Heart left ventricle (tissue), 13 donors: ENCODE measurements at regions not wholly inside any gene's neighbourhood (a gene's known extent, or its start where the extent isn't known, plus 50 kb on each side); places are given as distances from the start of the nearest gene placed in this dataset.

Experiments
- CTCF ChIP-seq, 12 donors: fragments of 200-600 bp; sonication (generic) in 4 of 12; IDR thresholded peaks; one replicate each; pipeline versions ENCODE4 v1.5.0 to v1.8.0; 2018 to 2022; ENCODE audit warnings: antibody characterized with exemption in 12 of 12, mild to moderate bottlenecking in 5 of 12
- POLR2A ChIP-seq, 2 donors: fragments of 450-650 bp; IDR thresholded peaks; one replicate each; pipeline ENCODE4 v1.6.1; 2017; ENCODE audit warnings: antibody characterized with exemption in 2 of 2, mild to moderate bottlenecking in 2 of 2, moderate library complexity in 2 of 2
- donor health status: ischemic (EF 13 %, LVEDD 7.1; RV severe dilation, severe dysfunction).
- donor health status: DM: no; HTN: yes; CAD: no.
- donor health status: DM: no; HTN: no; CAD: no.
- donor health status: ischemic (EF 25% LVEDD 6.9; RV normal size, moderate dysfunction).
- donor health status: ischemic (EF 25% LVEDD 5.7; RV mildly dilated, moderate dysfunction).
- donor health status: ischemic (EF 35%, LVEDD 5.7; RV mildly dilated, moderate dysfunction).
- donor health status: nonischemic (EF 11% LVEDD 7.7; RV severe dilation, severe dysfunction).
- donor health status: DM: yes; HTN: yes; CAD: no.
- donor health status: PGD.
- donor health status: ischemic (EF 29% LVEDD 5.4; RV normal size, mild dysfunction).
- donor health status: nonischemic (EF 23%, LVEDD 6.1; RV moderate dilation, normal function).

GRCh38 chr5:101292199-101292598 lies 389.1 kb upstream of the ST8SIA4 start:
- no peak for TF ChIP-seq CTCF (IDR thresholded peaks at IDR 0.05)
- TF ChIP-seq POLR2A (IDR thresholded peaks at IDR 0.05): no peak
